ENCODE measurements at regions not wholly inside any gene's neighbourhood (a gene's known extent, or its start where the extent isn't known, plus 50 kb on each side); places are given as distances from the start of the nearest gene placed in this dataset.
"Not testable (repeated sequence)": the region's sequence is repeated elsewhere in the genome, so short reads cannot be mapped to it uniquely, and the experiment has no call there.

DNA sequence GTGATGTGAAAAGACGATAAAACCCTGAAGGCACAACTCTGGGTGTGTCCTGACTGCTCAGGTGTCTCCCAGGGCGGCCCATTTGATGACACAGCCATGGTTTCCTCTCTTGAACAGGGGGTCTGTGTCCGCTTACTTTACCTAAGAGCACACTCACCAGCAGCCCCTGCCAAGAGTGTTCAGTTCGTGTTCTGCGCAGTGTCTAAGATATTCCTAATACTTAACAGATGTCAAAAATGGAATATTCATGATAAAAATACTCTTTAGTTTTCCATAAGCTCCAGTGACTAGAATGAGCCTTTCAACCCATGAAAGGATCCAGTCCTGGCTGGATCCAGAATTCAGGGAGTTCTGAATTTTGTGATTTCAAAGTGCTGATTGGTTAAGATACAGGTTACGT lies 492.4 kb downstream of the TNS3 start:
- DNase-seq (ENCODE audit: low read depth): no peak

DNA sequence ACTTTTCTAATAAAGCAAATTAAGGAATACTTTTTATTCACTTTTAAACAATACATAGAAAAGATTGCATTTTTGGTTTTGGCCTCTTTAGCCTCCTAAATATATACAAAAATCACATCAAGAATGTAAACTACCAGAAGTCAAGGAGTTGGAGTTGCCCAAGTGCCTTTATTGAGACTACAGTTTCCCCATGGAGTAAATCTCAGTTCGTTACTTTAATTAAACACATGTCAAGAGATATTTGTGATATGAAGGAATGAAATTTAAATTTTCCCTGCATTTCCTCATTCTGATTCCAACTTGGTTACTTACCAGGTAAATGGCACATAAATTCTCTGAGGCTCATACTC lies 492.9 kb downstream of the TNS3 start:
- no peak for DNase-seq (ENCODE audit: low read depth)

DNA sequence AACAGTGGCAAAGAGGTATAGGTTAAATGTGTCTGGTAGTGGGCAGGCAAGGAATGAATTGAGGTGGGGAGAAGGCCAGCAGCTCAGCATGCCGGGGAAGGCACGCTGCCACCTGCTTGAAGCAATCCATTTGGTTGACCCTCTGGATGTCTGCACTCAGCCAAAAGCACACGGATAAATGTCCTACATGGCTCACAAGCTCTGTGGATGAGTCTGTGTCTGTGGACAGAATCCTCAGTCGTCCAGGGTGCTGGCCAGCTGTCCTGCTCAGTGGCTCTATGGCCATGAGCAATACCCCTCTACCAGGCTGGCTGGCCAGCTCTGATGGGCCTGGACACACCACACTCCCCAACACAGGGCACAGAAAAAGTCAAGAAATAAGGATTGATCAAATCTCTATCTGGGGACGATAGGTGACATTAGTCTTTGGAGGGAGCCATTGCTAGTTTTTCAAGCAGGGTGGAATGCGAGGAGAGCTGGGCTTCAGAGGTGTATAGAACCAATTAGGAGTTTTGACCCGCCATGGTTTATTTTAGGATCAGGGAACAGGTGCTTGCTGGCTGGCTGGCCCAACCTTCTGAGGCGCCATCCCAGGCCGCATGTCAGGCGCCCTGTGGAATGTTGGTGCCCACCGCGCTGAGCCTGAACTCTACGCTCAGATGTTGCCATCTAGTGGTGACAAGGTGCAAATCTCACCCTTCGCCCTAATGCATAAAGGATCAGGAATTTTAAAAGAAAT lies 493.4 kb downstream of the TNS3 start:
- DNase-seq (ENCODE audit: low read depth): peak; percentile 56

DNA sequence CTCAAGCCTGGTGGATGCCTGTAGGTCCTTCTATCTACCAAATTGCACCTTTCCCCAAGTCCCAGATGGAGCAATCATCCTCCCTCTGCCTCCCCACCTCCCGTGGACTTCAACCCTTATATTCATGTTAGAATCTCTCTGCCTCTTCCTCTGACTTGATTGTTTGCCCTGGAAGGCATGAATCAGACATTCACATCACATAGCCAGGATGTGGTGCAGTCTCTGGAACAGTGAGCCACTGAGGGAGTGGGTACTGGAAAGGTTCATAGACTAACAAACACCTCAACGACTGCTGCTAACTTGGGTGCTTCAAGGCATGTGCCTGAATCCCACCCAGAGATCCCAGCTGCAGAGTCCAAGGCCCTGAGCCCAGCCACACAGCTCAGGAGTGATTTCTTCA lies 494.0 kb downstream of the TNS3 start:
- no peak for DNase-seq (ENCODE audit: low read depth)

DNA sequence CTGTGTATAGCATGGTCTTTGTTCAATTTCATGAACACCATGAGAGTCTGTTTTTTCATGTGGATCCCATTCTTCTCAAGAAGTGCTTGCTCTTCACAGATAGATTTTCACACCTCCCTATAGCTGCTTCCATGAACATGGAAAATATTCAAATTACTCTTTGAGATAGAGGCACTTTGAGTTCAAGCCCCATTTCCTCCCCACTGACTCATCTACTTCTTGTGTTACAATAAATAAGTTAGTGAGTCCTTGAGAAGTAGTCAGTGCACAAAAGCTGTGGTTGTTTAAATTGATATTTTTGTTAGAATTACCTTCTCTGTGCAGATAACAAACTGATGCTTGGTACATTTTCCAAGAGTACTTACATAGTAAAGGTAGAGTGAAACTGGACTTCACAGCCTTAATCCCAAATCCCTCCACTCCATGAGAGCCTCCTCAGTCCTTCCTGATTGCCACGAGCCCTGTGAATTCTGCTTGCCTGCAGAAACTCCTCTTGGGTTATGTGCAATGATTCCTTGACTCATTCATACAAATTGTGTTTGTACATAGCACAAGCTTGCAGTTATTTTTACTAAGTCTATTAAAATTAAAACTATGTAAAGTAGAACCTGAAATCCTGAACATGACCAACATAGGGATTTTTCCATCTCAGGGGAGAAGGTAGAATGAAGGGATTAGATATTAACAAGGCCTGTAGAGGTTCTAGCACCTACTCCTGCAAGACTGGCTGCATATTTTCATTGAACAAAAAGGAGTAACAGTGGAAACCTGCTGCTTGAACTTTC lies 496.2 kb downstream of the TNS3 start:
- DNase-seq (ENCODE audit: low read depth): no peak

DNA sequence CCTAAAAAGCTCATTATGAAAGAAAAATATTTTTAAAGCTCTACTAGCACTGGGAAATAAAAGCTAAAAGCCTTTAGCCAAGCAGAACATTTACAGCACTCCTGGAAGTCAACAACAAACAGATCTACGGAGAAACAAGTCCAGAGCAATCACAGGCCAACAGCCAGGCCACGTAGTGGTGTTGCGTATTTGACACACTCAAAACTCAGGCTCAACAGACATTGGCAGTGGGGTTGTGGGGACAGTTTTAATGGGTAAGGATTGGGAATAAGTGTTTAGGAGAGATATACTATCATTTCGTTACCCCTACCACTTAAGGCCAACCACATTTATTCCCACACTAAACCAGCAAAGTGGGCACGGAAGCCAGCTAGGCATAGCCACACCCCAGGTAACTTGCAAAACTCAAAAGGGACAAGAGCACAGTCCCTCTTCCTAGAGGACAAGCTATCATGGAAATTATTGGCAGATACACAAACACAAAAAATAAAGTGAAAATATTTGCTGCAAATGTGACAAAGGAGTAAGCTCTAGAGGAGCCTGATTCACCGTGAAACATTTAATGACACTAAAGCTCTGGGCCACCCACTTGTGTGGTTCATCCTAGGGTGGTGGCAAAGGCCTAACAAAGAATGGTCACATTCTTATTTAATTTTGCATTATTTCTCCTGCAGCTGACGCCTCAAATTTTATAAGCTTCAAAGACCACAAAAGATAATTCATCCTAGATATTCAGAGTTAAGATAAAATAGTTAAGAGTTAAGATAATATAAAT lies 498.2 kb downstream of the TNS3 start:
- no peak for DNase-seq (ENCODE audit: low read depth)

DNA sequence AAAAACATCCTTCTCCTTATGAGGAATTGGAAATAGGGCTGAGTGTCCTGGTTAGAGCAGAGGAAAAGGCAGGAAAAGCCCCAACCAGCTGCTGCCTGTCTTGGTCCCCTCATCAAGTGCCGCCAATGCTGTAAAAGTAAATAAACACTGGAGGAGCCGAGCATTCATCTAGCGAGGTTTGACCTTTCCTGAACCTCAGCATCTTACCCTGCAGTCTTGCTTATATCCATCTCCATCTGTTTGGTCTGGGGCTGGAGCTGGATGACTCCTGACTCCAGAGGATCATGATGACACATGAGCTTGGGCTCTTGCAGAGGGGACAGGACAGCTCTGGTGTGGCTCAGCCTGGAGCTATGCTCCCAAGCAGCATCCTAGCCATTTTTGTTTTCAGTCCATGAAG lies 501.1 kb downstream of the TNS3 start:
- no peak for DNase-seq (ENCODE audit: low read depth)

DNA sequence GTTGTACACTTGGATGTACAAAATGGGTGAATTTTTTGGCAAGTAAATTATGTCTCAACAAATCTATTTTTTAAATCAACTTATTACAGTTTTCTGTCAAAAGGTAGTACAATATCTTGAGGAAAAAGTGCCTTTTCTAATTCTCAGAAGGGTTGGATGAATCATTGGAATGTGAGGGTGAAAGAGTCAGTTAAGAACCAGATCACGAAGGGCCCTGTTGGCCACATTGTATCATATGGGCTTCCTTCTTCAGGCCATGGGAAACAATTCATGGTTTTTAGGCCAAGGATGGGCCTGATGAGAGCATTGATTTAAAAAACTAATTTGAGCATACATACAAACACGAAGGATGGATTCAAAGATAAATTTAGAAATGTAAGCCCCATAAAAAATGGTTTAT lies 503.7 kb downstream of the TNS3 start:
- no peak for DNase-seq (ENCODE audit: low read depth)

DNA sequence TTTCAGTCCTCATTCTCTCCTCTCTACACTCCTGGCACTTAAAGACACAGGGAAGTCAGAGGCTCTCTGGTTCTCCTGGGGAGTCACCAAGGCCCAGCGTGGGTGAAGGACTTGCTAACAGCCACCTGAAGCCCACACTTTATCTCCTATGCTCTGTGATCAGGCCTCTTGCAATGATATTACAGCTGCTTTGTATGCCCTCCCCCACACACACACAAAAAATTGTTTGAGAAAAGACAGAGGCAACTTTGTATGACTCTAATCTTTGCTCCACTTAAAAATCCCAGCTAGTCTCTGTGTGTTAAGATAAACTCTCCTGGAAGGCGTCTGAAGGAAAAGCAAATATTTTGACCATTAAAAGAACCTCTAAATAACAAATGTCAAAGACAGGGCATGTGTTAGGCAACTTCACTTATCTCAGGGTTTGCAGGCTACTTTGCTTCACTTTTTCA lies 507.2 kb downstream of the TNS3 start:
- DNase-seq (ENCODE audit: low read depth): no peak

DNA sequence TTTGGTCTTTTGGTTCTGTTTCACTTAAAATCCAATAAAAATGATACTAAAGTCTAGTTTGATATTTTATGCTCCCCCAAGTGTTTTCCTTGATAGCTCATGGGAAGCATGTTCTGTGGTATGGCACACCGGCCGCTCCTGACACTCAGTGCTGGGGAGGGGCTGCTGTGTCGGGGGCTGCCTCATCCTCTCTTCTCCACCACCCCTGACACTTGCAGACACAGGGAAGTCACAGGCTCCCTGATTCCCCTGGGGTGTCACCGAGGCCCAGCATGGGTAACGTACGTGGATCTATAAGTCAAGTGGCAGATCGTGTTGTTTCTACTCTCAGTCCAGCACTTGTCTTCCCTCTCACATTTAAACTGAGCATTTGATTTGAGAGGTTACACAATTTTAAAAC lies 508.6 kb downstream of the TNS3 start:
- no peak for DNase-seq (ENCODE audit: low read depth)

DNA sequence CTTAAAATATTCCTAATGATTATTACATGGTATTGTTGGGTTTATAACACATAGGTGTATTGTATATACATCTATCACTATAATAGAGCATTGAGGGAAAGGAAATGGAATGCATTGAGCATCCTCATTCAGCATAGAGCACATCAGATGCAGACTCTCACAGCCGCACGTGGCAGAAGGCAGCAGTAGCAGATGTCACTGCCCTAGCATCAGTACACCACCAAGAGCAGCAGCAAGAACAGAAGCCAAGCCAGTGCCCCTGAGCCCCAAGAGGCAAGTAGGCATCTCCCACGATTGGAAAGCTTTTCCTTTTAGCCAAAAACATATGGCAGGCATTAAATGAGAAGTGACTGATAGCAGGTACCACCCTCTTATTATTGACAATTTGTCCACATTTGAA lies 510.0 kb downstream of the TNS3 start:
- DNase-seq (ENCODE audit: low read depth): no peak

DNA sequence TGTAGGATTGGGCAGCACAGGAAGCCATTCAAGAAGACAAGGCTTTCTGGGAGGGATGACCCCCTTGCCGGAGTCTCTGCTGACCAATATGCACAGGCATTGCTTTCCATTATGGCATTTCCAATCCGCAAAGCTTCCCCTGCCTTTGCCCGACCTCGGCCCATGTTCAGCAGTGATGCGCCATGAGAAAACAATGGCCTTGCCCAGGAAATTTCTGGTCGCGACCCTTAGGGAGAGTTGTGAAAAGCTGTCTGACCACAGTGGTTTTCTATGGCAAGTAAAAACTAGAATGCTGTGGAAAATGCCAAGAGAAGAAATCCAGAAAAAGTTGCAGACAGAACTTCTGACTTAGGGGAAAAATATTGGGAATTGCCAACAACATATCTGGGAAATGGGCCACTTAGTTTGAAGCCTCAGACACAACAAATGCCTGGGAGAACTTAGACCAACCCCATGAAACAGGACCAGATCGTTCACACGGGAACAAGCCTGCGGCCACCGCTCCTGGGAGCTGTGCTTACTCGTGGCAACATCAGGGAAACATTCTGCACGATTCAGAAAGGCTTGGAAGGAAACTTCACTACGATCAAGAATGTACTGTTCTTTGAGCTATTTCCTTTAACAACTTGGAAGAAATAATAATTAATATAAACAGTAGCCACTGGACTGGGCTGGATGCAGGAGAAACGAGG lies 512.4 kb downstream of the TNS3 start:
- DNase-seq (ENCODE audit: low read depth): no peak

DNA sequence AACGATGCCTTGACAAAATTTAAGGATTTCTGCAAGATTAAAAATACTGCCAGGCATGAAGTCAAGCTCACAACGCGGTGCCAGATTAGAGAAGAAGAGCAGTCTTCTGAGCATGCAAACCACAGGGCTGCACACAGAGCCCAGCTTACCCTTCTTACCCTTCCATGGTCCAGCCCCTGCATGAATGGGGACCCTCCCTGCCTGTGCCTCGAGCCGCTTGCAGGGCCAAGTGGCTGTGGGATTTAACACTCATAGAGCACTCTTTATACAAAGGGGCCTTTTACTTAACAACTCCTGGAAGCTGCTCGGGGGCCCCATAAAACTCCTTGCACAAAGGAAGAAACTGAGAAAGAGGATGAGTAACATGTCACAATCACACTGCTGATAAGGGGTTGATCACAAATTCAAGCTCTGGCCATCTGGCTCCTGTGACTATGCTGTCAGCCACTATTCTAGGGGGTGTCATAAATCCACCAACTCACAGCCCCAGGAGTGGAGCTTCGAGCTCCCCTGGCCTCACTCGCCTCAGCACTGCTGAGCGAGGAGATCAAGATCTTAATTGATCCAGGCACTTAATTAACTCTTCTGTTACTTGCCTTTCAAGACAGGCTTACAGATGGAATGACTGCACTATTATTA lies 514.8 kb downstream of the TNS3 start:
- no peak for DNase-seq (ENCODE audit: low read depth)

DNA sequence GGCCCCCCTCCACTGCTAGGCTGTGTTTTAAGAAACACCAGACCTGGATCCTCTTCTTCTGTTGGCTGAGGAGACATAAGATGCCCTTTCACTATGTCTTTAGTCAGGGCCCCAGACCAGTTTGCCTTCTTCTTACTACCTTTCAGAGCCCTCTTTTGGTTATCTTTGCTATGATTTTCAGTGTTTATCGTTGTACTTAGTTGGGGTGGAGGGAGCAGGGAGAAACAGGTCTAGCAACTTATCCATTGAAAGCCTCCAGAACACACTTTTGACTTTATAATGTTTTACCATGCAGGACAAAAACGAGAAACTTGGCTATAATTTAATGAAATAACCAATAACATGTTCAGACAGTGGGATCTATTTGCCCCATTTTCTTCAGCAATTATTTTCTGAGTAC lies 525.2 kb downstream of the TNS3 start:
- DNase-seq (ENCODE audit: low read depth): no peak

DNA sequence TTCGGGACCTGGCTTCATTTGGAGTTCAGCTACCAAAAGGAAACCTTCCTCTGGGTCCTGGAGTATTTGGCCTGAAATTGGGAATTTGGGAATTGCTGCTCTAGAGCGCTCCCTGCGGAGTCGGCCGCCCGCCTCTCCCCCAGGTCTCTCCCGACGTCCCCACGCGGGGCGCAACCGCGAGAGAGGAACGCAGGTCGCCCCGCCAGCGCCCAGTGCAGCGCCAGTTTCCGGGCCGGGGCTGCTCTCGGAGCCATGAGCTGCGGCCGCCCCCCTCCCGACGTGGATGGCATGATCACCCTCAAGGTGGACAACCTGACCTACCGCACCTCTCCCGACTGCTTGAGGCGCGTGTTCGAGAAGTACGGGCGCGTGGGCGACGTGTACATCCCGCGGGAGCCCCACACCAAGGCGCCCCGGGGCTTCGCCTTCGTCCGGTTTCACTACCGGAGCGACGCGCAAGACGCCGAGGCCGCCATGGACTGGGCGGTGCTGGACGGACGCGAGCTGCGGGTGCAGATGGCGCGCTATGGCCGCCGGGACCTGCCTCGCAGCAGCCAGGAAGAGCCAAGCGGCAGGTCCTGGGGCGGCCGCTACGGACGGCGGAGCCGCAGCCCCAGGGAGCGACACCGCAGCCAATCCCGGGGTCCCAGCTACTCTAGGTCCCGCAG lies 529.2 kb downstream of the TNS3 start:
- DNase-seq (ENCODE audit: low read depth): not testable (repeated sequence)

DNA sequence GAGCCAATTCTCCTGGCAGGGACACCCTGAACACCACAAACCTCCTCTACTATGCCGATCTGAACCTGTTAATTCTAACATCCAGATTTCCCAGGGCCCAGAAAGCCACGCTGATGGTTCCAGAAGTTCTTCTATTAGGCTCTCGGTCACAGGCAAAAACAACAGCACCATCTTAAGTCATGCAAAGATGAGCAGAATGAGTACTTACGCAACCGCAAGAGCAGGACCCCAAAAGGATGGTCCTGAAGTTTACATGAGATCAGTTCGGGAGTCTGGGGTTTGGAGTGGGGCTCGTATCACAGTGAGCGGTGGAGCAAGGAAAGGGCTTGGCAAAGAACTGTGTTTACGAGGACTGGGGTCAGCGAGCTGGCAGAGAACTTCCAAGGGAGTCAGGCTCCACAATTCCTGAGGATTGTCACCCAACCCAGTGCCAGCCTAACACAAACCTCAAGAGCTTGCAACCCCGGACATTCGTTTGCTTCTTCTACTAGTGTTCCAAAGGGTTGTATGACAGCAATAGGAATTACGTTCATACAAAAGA lies 532.6 kb downstream of the TNS3 start:
- DNase-seq (ENCODE audit: low read depth): no peak

DNA sequence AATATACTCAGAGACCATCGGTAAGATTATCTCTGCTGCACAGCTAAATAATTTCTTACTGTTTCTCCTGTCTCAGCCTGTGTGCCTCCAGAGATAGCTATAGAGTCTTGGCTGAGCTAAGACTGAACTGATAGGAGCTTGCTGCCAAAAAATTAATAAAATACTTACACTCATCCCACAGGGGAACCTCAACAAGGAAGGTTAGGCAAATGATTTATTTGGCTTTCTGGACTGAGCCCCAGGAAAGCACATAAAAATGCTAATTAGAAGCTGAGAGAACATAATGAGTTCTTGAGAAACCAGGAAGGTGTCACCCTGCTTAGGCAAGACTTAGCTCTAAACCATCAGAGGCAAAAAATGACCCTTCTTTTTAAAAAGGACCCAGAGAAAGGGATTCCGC lies 534.5 kb downstream of the TNS3 start:
- no peak for DNase-seq (ENCODE audit: low read depth)

DNA sequence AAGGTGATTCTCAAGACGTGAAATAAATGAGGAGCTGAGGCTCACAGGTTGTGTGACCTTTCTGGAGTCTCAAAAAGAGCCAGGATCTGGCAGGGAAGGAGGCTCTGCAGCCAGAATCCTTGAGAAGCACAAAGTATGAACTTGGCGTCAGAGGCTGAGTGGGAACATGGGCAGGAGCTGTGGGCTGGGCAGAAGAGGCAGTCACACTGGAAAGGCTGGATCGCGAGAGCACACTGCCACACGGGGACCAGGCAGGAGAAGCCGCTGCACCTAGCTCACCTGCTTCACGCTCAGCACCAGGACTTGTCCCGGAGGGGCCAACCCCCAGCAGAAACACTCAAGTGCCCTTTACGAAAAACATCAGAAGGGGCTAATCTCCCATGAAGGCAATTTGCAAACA lies 535.0 kb downstream of the TNS3 start:
- DNase-seq (ENCODE audit: low read depth): no peak

DNA sequence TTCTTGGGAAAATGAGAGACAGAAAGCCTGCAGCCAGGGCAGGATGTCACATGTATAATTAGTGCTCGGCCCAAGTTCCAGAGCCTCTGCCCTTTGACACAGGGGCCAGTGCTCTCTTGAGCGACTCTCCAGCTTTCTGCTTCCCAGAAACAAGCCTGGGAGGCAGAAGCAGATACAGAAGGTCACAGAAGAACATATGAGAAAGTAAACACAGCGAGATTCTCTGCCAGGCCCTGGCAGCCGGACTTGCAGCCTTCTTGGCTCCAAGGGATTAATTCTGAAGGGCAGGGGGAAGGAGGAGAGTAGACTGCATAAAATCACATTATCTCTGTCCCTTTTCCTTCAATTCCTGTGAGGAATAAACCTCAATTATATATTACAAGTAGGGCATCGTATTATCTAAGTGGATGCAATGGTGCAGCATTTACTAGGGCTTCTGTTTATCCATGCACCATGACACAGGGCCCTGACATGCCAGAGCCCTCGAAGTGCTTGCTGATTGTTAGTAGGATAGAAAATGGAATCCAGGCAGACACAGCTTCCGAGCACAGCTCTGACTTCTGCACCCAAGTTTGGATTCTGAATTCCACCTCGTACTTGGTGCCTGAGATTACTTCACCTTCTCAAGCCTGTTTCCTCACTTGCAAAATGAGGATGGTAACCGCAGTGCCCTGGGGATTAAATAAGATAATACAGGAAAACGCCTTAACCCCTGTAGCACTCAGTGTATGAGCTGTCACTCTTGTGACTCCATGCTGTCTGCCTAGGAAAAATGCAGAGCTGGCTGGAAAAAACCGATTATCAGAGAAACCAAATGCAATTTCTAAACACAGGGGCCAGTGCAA lies 536.5 kb downstream of the TNS3 start:
- DNase-seq (ENCODE audit: low read depth): no peak

DNA sequence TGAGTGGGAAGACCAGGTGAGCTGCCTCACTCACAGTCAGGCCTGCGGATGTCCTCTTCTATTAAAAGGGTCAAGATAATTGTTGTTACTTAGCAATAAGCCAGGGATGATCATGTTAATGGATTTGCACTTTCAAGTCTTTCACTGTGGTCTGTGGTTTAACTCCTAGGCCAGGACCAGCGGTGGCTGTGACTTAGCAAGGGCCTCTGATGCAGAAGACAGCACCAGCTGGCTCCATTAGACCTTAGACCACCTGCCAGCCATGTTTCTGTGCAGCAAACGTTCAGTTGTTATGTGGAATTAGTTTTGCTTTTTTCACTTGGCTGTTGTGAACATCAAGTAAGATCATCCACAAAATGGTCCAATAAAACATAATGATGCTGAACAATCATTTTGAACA lies 537.3 kb downstream of the TNS3 start:
- DNase-seq (ENCODE audit: low read depth): no peak

Data from fibroblast of the conjunctiva (primary cell).